ENCODE measurements at regions not wholly inside any gene's neighbourhood (a gene's known extent, or its start where the extent isn't known, plus 50 kb on each side); places are given as distances from the start of the nearest gene placed in this dataset.
"Not testable (repeated sequence)": the region's sequence is repeated elsewhere in the genome, so short reads cannot be mapped to it uniquely, and the experiment has no call there.

- no CpG with 5 or more reads among the region's 2 CpGs for WGBS (ENCODE audit: low lambda C conversion rate)
- H3K9ac ChIP-seq; H3K9me3 ChIP-seq; H2AFZ ChIP-seq (ENCODE audit: low read depth); DNase-seq; H3K79me2 ChIP-seq (ENCODE audit: insufficient read depth); H3K4me1 ChIP-seq (ENCODE audit: control insufficient read depth in 1 of 2, insufficient read depth in 2 of 2, low read depth in 1 of 2, low read length in 1 of 2); POLR2A ChIA-PET; H3K36me3 ChIP-seq (replicated peaks in 1 of 2; ENCODE audit: control insufficient read depth in 1 of 2, insufficient read depth in 2 of 2, low read length in 1 of 2); H3K27ac ChIP-seq (ENCODE audit: low read depth in 2 of 2, low read length in 1 of 2); H3K27me3 ChIP-seq (ENCODE audit: insufficient read depth); H3K9me2 ChIP-seq; H4K20me1 ChIP-seq (ENCODE audit: insufficient read depth); H3K4me3 ChIP-seq (ENCODE audit: low read depth in 2 of 2, low read length in 1 of 2); H3K4me2 ChIP-seq; H3F3A ChIP-seq (replicated peaks; ENCODE audit: insufficient read depth); CTCF ChIA-PET: not testable (repeated sequence)
- peak; percentile 91; the same call in 1 of the 2 replicates for TF ChIP-seq EZH2phosphoT487 (IDR thresholded peaks at IDR 0.05; ENCODE audit: borderline replicate concordance, low read depth)
Observed at GRCh38 chr21:8419925-8420560, 2101.3 kb upstream of the TPTE start.

- H3K9ac ChIP-seq; H2AFZ ChIP-seq (ENCODE audit: low read depth); H3K9me3 ChIP-seq; DNase-seq; H3K4me1 ChIP-seq (ENCODE audit: control insufficient read depth in 1 of 2, insufficient read depth in 2 of 2, low read depth in 1 of 2, low read length in 1 of 2); H3K9me2 ChIP-seq; H3K79me2 ChIP-seq (ENCODE audit: insufficient read depth); H3K4me2 ChIP-seq; H3K27ac ChIP-seq (ENCODE audit: low read depth in 2 of 2, low read length in 1 of 2); H3K36me3 ChIP-seq (replicated peaks in 1 of 2; ENCODE audit: control insufficient read depth in 1 of 2, insufficient read depth in 2 of 2, low read length in 1 of 2); H4K20me1 ChIP-seq (ENCODE audit: insufficient read depth); H3K27me3 ChIP-seq (ENCODE audit: insufficient read depth); H3K4me3 ChIP-seq (ENCODE audit: low read depth in 2 of 2, low read length in 1 of 2); POLR2A ChIA-PET; CTCF ChIA-PET; H3F3A ChIP-seq (replicated peaks; ENCODE audit: insufficient read depth): not testable (repeated sequence)
- no CpG with 5 or more reads among the region's 47 CpGs for WGBS (ENCODE audit: low lambda C conversion rate)
Observed at GRCh38 chr21:8427790-8428667, 2093.4 kb upstream of the TPTE start.

- H4K20me1 ChIP-seq (ENCODE audit: insufficient read depth); H3K79me2 ChIP-seq (ENCODE audit: insufficient read depth); H3K9ac ChIP-seq; H3K27ac ChIP-seq (ENCODE audit: low read depth in 2 of 2, low read length in 1 of 2); CTCF ChIA-PET; H2AFZ ChIP-seq (ENCODE audit: low read depth); H3K9me2 ChIP-seq; H3K4me2 ChIP-seq; H3K27me3 ChIP-seq (ENCODE audit: insufficient read depth); H3K4me1 ChIP-seq (ENCODE audit: control insufficient read depth in 1 of 2, insufficient read depth in 2 of 2, low read depth in 1 of 2, low read length in 1 of 2); H3K36me3 ChIP-seq (replicated peaks in 1 of 2; ENCODE audit: control insufficient read depth in 1 of 2, insufficient read depth in 2 of 2, low read length in 1 of 2); H3F3A ChIP-seq (replicated peaks; ENCODE audit: insufficient read depth); H3K4me3 ChIP-seq (ENCODE audit: low read depth in 2 of 2, low read length in 1 of 2); H3K9me3 ChIP-seq; DNase-seq; POLR2A ChIA-PET: not testable (repeated sequence)
- no CpG with 5 or more reads among the region's 43 CpGs for WGBS (ENCODE audit: low lambda C conversion rate)
Observed at GRCh38 chr21:8428668-8429456, 2092.5 kb upstream of the TPTE start.

GRCh38 chr21:8434710-8435109 lies 2086.7 kb upstream of the TPTE start:
- H3K4me3 ChIP-seq (ENCODE audit: low read depth in 2 of 2, low read length in 1 of 2); H3K79me2 ChIP-seq (ENCODE audit: insufficient read depth); POLR2A ChIA-PET; H3K9me3 ChIP-seq; H4K20me1 ChIP-seq (ENCODE audit: insufficient read depth); H3K9me2 ChIP-seq; H3K27ac ChIP-seq (ENCODE audit: low read depth in 2 of 2, low read length in 1 of 2); H3K4me1 ChIP-seq (ENCODE audit: control insufficient read depth in 1 of 2, insufficient read depth in 2 of 2, low read depth in 1 of 2, low read length in 1 of 2); DNase-seq; H3K36me3 ChIP-seq (replicated peaks in 1 of 2; ENCODE audit: control insufficient read depth in 1 of 2, insufficient read depth in 2 of 2, low read length in 1 of 2); H2AFZ ChIP-seq (ENCODE audit: low read depth); H3F3A ChIP-seq (replicated peaks; ENCODE audit: insufficient read depth); H3K27me3 ChIP-seq (ENCODE audit: insufficient read depth); CTCF ChIA-PET; H3K4me2 ChIP-seq; H3K9ac ChIP-seq: not testable (repeated sequence)
- WGBS (ENCODE audit: low lambda C conversion rate): no CpG with 5 or more reads among the region's 64 CpGs

GRCh38 chr21:8443093-8443492 lies 2078.3 kb upstream of the TPTE start:
- H2AFZ ChIP-seq (ENCODE audit: low read depth); H3K4me3 ChIP-seq (ENCODE audit: low read depth in 2 of 2, low read length in 1 of 2); H3K27ac ChIP-seq (ENCODE audit: low read depth in 2 of 2, low read length in 1 of 2); H3F3A ChIP-seq (replicated peaks; ENCODE audit: insufficient read depth); H4K20me1 ChIP-seq (ENCODE audit: insufficient read depth); POLR2A ChIA-PET; H3K9me2 ChIP-seq; H3K36me3 ChIP-seq (replicated peaks in 1 of 2; ENCODE audit: control insufficient read depth in 1 of 2, insufficient read depth in 2 of 2, low read length in 1 of 2); DNase-seq; H3K9ac ChIP-seq; CTCF ChIA-PET; H3K4me1 ChIP-seq (ENCODE audit: control insufficient read depth in 1 of 2, insufficient read depth in 2 of 2, low read depth in 1 of 2, low read length in 1 of 2); H3K9me3 ChIP-seq; H3K79me2 ChIP-seq (ENCODE audit: insufficient read depth); H3K27me3 ChIP-seq (ENCODE audit: insufficient read depth); H3K4me2 ChIP-seq: not testable (repeated sequence)
- no CpG with 5 or more reads among the region's 54 CpGs for WGBS (ENCODE audit: low lambda C conversion rate)

GRCh38 chr21:8449807-8450206 lies 2071.6 kb upstream of the TPTE start:
- H3K36me3 ChIP-seq (replicated peaks in 1 of 2; ENCODE audit: control insufficient read depth in 1 of 2, insufficient read depth in 2 of 2, low read length in 1 of 2); DNase-seq; CTCF ChIA-PET; H4K20me1 ChIP-seq (ENCODE audit: insufficient read depth); H3K27me3 ChIP-seq (ENCODE audit: insufficient read depth); H3K9me3 ChIP-seq; POLR2A ChIA-PET; H3K9ac ChIP-seq; H3K4me3 ChIP-seq (ENCODE audit: low read depth in 2 of 2, low read length in 1 of 2); H3K9me2 ChIP-seq; H2AFZ ChIP-seq (ENCODE audit: low read depth); H3K27ac ChIP-seq (ENCODE audit: low read depth in 2 of 2, low read length in 1 of 2); H3K4me1 ChIP-seq (ENCODE audit: control insufficient read depth in 1 of 2, insufficient read depth in 2 of 2, low read depth in 1 of 2, low read length in 1 of 2); H3F3A ChIP-seq (replicated peaks; ENCODE audit: insufficient read depth); H3K79me2 ChIP-seq (ENCODE audit: insufficient read depth); H3K4me2 ChIP-seq: not testable (repeated sequence)
- WGBS (ENCODE audit: low lambda C conversion rate): no CpG with 5 or more reads among the region's 18 CpGs
